ENCODE measurements at regions not wholly inside any gene's neighbourhood (a gene's known extent, or its start where the extent isn't known, plus 50 kb on each side); places are given as distances from the start of the nearest gene placed in this dataset.
A peak's percentile ranks its signal among the peaks of the same experiment; 100 is the strongest.

- CTCF ChIA-PET (ENCODE audit: low intra/inter-chr PET ratio), result no interaction called here
- 10% methylated on average over 1 of the region's 1 CpG for WGBS (ENCODE audit: insufficient coverage, low coverage, missing lambda C conversion rate)
- Histone ChIP-seq H3K27me3 (ENCODE audit: control insufficient read depth in 2 of 2, insufficient read depth in 2 of 2, low read length in 2 of 2) (0 out of 5 replicates have a peak, but pooled peaks cover 0 to 3% of the 10 kb centered on the region in 2 experiments), H3K27ac (ENCODE audit: extremely low read depth, low read depth, low read length) (no peak overlapping the region), H3K9me1 (ENCODE audit: control insufficient read depth, insufficient read depth, low read length) (no peaks in the 10 kb centered on the region), H4K20me1 (replicated peaks; ENCODE audit: control insufficient read depth, insufficient read depth, low read length) (no peaks in the 10 kb centered on the region), H3K4me1 (replicated peaks in 1 of 2; ENCODE audit: control insufficient read depth in 2 of 2, insufficient read depth in 2 of 2, low read length in 2 of 2) (peaks cover 0 to 6% of the 10 kb centered on the region in 2 experiments; a peak in 3 of 5 replicates), H2AFZ (ENCODE audit: low read depth, low read length) (no peak overlapping the region), H3K9ac (ENCODE audit: insufficient read depth in 1 of 2, low read depth in 2 of 2, low read length in 2 of 2) (no peak overlapping the region), H3K79me2 (ENCODE audit: control insufficient read depth, insufficient read depth, low read length) (no peaks in the 10 kb centered on the region), H3K36me3 (ENCODE audit: control insufficient read depth, insufficient read depth, low read length) (no peaks in the 10 kb centered on the region), H3K4me3 (no peak overlapping the region), H3K9me3 (replicated peaks; ENCODE audit: control insufficient read depth, insufficient read depth, low read depth, low read length) (no peaks in the 10 kb centered on the region), H3K4me2 (ENCODE audit: insufficient read depth, low read length) (no peak overlapping the region)
- no peak for DNase-seq (ENCODE audit: extremely low read depth in 1 of 4, low spot score in 3 of 4)
- intact Hi-C loops (cut with micrococcal nuclease), result loop anchor here (10.0 kb wide), 1 partner anchor 316 kb away; the partner anchor contains the start of gene JUN
- no peak for ATAC-seq
- no peak for TF ChIP-seq ZNF398 (CRISPR knock-in tag; IDR thresholded peaks at IDR 0.05)
- no peak for TF ChIP-seq PHB2 (IDR thresholded peaks at IDR 0.05; ENCODE audit: low read depth)
- TF ChIP-seq ZFP1 (CRISPR knock-in tag; IDR thresholded peaks at IDR 0.05), result 0 out of 2 replicates have a peak, but pooled peaks have one; percentile 22
- no peak for TF ChIP-seq PTRF (tag; IDR thresholded peaks at IDR 0.05)
- TF ChIP-seq PURB (CRISPR knock-in tag; IDR thresholded peaks at IDR 0.05; ENCODE audit: low read depth), result no peak
- no peak for TF ChIP-seq WHSC1 (IDR thresholded peaks at IDR 0.05; ENCODE audit: low read length)
- TF ChIP-seq SREBF2 (CRISPR knock-in tag; IDR thresholded peaks at IDR 0.05), result no peak
- in situ Hi-C loops (cut with MboI), result no loop called here
- POLR2A ChIA-PET, result interaction anchor here (0.8 kb wide), 1 partner anchor 317 kb away, joined by 4 read pairs; the partner anchor contains the start of gene JUN
- FAIRE-seq, result no peak
- BruUV-seq (replicated peaks), result no TSS peak
These were observed 196.1 kb upstream of the FGGY start for GRCh38 chr1:59100708-59101374.
